ENCODE measurements at regions not wholly inside any gene's neighbourhood (a gene's known extent, or its start where the extent isn't known, plus 50 kb on each side); places are given as distances from the start of the nearest gene placed in this dataset.

GRCh38 chr11:24311974-24312373, 184.9 kb upstream of the LUZP2 start:
- no peak for TF ChIP-seq CTCF (IDR thresholded peaks at IDR 0.05; ENCODE audit: low read depth, low read length)
- TF ChIP-seq EZH2phosphoT487 (IDR thresholded peaks at IDR 0.05; ENCODE audit: low read depth), result no peak
